GM21786 (cell line): ENCODE measurements at regions not wholly inside any gene's neighbourhood (a gene's known extent, or its start where the extent isn't known, plus 50 kb on each side); places are given as distances from the start of the nearest gene placed in this dataset.

Experiments used
- ATAC-seq: cut with Tn5 transposase; IDR thresholded peaks from one replicate; pipeline ENCODE4 v1.9.1; 2021; ENCODE audit not compliant: unreplicated experiment

DNA sequence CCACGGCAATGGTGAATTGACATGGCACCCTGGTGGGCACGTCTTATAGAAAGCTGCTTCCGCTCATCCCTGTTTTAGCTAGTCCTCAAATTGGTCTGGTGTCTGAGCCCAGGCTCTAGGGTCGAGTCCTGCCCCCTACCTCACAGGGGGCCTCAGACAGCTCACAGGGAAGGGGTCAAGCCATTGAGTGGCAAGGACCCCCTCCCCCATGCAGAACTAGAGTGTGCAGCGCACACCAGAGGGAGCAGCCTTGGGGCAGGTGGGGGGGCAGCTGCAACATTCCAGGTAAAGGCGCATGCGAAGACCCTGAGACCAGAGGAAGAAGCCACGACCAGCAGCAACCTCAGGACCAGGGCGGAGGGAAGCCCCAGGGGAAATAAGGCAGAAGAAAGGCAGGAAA lies 240.4 kb upstream of the PPP2R2D start:
- ATAC-seq = no peak

DNA sequence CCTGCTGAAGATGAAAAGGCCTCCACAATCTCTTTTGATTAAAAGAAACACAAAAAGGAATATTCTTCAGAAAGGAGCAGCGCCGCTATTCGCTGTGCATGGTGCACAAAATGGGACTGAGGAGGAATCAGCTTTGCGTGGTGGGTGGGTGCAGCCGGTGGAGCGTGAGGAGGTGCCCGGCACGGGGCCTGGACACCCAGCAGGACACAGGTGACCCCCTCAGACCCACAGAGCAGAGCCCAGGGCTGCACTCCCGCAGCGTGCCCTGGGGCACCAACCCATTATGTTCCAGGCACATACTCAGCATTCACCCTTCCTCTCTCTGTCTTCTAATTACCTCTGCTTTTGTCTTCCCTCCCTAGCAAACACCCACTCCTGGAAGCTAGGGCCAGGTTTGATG lies 238.0 kb upstream of the PPP2R2D start:
- ATAC-seq = no peak

DNA sequence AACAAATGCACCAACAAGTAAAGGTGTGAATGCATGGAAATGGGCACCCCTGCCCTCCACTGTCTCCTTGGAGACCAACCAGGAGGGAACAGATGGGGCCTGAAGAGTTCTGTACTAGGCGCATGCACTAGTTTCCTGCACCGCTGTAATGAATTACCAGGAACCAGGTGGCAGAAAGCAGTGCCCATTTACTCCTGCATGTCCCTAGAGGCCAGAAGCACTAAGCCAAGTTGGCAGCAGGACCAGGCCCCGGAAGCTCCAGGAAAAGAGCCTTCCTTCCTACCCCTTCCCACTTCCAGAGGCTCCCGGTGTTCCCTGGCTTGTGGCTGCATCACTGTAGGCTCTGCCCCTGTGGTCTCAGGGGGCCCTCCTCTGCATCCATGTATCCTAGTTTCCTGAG lies 237.5 kb upstream of the PPP2R2D start:
- ATAC-seq = no peak

DNA sequence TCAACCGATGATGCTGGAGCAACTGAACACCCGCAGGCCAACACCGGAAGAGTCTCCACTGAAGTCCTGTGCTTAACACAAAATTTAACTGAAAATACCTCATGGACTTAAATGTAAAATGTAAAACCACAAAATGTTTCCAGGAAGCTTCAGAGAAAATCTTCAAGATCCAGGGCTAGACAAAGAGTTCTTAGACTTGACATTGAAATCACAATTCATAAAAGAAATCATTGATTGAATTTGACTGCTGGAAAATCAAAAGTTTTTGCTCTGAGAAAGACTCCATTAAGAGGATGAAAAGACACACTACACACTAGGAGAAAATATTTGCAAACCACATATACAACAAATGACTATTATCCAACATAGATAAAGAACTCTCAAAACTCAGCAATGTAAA lies 234.7 kb upstream of the PPP2R2D start:
- no peak for ATAC-seq

DNA sequence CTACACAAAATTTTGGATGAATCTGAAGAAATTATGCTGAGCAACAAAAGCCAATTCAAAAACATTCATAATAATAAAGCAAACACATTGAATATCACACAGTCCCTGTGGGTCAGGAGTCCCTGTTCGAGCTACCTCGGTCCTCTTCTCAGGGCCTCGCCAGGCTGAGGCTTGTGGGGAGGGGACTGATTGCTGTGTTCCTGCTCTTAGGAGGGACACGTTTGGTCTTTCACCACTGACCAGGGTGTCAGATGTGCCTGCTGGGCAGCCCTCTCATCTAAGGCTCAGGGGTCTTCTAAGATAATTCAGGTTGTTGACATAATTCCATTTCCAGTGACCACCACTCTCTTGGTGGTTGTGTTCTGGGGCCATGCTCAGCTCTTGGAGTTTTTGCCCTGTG lies 233.8 kb upstream of the PPP2R2D start:
- ATAC-seq = no peak

DNA sequence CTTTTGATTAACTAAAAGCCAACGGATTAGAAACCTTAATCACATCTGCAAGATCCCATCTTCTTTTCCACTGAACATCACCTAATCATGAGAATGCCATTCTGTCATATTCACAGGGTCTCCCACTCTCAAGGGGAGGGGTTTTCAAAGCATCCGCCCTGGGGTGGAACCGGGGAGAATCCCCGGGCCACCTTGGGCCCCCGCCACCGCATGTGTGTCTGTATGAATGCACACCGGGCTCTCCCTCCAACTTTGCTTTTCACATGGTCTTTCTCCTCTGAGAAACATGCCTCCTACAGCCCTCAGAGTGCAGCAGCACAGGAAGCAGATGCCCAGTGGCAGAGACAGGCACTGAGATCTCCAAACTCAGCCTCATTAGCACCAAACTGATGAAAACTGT lies 233.2 kb upstream of the PPP2R2D start:
- ATAC-seq = no peak

DNA sequence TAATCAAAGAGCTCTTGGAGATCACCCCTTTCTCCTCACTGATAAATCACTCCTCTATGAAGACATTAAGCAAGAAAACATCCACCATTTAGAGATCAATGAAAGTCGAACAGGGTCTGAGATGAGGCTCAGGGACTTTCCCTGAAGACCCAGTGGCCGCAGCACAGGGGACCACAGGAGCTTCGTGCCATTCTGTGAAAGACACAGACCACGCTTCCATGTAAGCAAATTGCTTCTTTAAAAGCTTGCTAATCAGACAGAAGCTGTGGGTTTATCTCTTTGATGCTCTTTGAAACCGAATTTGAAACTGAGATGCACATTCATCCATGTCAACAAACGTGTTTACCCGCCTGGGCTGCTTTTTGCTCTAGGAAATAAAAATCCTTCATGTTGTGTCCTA lies 231.9 kb upstream of the PPP2R2D start:
- no peak for ATAC-seq

DNA sequence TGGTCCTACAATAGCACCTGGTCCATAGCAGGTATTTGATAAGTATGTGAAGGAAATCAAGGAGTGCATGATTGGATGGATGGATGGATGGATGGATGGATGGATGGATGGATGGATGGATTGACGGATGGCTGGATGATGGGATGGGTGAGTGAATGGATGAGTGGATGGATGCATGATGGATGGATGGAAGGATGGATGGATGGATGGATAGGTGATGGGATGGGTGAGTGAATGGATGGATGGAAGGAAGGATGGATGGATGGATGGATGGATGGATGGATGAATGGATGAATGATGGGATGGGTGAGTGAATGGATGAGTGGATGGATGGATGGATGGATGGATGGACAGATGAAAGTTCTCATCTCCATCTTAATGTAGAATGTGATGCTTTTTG lies 231.0 kb upstream of the PPP2R2D start:
- ATAC-seq = no peak

DNA sequence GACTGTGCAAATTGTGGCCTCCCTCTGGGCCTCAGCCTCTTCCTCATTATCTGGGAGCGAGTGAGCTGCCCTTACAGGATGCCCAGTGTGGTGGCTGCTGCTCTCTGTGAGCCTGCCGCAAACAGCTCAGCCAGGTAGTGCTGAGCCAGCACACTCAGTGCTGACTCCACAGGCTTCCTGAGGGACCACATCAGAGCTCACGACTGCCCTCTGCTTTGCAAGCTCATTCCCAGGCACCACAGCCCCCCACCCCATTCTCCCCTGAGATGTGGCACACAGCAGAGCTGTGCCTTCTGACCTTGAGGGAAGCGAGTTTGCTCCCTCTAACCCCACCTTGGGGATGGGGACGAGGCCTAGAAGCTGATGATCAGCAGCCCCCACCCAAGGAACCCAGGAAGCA lies 230.5 kb upstream of the PPP2R2D start:
- no peak for ATAC-seq

DNA sequence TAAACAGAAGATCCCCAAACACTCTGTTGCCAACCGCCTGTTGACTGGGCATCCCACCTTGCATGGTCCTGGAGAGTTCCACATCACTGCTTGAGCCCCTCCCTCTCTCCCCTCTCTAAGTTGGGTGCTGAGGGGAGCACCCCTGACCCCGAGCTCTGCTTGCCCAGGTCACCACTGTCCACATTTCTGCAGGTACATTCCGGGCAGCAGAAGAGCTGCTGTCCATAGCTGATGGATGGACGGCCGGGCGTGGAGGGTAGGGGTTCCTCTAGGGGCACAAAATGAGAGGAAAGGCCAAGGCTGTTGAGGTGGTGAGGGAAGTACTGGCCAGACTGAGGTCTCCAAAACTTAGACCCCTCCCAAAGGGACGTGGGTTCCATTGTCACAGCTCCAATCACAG lies 227.4 kb upstream of the PPP2R2D start:
- no peak for ATAC-seq

DNA sequence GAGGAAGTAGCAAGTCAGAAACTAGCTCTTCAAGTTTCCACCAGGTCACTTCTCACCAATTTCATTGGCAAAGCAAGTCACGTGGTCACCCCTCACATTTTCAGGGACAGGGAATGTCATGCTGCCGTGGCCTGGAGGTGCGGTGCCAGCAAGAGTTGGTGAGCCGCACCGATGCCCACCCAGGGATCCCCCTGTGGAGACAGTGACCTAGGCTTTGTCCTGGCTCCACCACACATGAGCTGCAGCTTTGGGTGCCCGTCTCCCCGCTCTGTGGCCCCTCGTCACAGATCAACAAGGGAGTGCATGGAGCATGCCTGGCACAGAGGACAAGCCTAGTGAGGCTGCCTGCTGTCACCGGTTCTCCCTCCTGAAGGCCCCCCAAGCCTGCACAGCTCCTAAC lies 226.7 kb upstream of the PPP2R2D start:
- ATAC-seq = no peak

DNA sequence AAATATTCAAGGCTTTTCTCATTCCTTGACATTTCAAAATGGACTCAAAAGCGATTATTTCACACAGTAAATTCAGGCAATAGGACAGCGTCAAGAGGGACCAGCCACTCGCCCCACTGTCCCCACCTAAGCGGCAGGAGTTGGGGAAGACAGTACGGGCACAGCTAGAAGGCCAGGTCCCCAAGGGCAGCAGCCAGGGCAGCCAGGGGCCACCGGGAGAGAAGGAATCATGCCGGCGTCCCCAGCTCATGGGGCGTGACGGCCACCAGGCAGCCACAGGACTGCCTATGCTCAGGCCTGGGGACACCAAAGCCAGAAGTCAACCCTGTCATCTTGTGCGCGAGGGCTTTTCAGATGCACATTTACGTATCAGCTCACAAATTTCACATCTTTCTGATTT lies 225.7 kb upstream of the PPP2R2D start:
- ATAC-seq = no peak

DNA sequence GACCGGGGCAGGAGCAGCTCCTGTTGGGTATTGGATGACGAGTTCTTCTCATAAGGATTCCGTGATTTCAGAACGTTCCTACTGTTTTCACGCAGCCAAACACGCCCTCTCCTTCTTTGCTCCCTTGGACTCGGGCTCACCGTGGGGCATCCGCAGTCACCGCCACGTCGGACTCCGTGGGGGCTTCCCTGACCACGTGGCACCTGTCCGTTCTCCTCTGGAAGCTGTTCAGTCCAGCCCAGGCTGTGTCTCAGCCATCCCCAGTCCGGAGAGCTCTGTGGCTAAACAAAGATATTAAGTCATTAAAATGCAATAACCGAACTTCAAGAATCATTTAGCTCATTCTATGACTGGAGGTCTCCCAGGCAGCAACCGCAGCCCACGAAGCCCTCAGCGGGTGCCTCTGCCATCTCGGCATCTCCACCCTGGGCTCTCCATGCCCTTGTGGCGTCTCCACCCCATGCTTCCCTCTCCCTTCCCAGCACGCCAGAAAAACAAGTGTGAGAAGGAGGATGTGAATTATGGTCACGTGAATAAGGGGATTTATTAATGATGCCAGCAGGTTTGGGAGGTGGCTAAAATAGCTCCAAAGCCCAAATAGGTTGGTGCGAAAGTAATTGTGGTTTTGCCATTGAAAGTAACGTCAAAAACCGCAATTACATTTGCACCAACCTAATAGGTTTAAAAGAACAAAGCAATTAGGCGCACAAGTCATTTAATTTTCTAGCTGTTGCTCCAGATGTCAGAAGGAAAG lies 224.6 kb upstream of the PPP2R2D start:
- no peak for ATAC-seq

DNA sequence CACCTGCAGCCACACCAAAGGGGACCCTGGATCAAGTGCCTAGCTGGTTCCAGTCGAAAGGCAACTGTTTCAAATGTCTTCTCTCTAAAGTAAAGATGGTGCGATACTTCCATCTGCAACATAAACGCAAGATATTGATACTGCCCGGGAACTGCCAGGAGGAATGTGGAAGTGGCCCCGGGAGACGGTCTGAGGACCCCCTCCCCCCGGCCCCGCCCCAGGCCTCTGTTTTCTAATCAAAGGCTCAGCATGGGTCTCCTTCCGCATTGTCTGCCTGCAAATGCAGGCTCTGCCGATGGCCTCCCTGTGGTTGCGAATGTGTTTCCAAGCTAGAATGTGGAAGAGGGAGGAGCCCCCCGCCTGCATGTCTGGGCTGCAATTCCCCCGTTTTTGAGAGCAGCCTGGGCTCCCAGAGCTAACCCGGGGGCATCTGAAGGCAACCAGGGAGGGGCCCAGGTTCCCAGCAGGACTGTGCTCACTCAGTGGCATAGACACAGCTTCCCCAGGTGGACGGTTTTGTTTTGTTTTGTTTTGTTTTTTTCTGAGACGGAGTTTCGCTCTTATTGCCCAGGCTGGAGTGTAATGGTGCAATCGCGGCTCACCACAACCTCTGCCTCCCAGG lies 223.9 kb upstream of the PPP2R2D start:
- no peak for ATAC-seq

DNA sequence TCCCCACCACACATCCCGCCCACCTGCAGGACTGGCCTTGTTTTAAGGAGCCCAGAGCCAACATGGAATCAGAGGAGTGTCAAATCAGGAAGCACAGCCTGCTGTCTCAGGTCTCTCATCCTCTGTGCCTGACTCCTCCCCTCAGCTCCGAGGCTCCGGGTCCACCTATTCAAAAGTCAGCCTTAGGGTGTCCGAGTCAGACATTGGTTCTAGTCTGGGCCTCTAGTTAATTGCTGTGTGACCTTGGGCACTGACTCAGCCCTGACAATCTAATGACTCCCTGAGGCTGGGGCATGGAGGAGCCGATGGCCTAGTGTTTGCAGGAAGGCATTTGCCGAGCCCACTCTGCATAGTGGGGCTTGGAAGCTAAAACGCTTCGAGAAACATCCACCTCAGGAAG lies 223.1 kb upstream of the PPP2R2D start:
- ATAC-seq = no peak

DNA sequence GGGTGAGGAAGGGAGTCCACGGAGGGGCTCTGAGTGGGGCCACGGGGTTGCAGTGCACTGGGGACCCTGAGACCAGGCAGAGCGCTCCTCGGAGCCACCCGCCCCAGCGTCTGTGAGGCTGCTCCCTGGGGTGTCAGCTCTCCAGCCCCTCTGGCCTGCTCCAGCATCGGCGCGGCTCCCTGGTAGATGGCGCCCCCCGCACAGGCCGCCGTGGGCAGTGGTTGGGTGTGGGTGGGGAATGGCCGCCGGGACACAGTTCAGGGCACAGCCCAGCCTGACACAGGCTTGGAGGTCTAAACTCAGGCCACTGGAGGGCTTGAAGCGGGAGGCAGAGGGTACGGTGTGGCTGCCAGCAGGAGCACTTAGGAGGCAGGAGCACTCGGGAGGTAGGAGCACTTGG lies 222.6 kb upstream of the PPP2R2D start:
- ATAC-seq = no peak

DNA sequence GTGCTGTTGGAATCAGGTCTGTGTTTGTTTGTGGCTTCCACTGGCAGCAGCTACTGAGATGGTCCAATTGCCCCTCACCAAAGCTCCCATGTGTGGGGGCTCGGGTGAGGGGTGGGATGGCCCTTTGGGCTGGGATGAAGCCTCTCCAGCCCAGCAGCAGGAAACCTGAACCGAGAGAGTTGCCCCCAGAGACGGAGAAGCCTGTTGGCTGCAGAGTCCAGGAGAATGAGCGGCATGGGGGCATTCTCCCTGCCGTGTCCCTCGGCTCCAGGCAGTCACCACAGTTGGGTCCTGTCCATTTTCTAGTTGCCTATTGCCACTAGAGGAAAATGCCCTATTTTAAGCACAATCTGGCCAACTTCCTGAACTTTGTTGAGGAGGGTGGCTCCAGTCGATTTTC lies 222.2 kb upstream of the PPP2R2D start:
- no peak for ATAC-seq

DNA sequence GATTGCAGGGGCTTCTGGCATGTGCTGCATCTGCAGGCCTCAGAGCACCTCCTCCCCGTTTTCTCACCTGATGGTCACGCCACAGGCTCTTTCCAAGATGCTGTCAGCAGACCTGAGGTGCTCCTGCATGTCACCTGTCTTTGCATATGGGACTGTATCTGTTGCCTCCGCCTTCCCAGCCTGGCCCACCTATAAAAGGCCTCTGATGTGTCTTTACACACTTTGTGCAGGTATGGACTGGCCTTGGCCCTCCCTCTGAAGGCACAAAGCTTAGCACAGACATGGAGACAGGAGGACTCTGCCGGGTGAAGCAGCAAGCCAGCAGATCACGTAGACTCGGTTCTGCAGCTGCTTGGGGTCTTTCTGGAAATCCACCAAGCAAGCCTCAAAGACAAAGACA lies 220.9 kb upstream of the PPP2R2D start:
- ATAC-seq = no peak

DNA sequence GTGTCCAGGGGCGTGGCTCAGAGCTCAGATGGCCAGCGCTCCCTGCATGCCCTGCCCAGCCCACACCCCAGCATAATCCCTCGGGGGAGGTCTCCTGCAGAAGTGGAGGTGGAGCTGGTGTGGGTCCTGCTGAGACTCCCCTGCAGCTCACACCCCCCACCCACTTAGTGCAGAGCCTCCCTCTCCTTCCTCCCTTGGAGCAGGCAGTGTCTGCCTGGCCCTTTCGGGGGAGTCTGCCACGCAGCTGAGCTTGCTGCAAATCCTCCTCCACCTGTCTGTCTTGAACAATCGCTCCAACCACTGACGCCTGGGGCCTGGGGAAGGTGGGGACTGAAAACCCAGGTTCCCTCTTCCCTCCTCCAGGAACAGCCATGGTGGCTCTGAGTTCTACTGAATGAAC lies 219.7 kb upstream of the PPP2R2D start:
- ATAC-seq = no peak

DNA sequence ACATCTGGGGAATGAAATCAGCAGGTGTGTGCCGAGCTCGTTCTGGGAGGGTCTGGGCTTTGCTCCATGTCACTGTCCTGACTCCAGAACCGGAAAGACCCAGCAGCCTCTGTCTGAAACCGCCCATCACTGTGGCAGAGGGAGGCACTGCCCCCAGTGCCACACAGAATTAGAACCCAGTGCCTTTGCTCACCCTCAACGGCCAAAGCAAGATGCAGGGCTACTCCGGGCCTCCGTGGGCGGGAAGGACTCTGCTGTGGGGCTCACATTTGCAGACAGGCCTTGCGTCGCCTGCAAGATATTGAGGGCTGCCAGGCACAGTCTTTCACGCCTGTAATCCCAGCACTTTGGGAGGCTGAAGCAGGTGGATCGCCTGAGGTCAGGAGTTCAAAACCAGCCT lies 219.2 kb upstream of the PPP2R2D start:
- ATAC-seq = no peak

DNA sequence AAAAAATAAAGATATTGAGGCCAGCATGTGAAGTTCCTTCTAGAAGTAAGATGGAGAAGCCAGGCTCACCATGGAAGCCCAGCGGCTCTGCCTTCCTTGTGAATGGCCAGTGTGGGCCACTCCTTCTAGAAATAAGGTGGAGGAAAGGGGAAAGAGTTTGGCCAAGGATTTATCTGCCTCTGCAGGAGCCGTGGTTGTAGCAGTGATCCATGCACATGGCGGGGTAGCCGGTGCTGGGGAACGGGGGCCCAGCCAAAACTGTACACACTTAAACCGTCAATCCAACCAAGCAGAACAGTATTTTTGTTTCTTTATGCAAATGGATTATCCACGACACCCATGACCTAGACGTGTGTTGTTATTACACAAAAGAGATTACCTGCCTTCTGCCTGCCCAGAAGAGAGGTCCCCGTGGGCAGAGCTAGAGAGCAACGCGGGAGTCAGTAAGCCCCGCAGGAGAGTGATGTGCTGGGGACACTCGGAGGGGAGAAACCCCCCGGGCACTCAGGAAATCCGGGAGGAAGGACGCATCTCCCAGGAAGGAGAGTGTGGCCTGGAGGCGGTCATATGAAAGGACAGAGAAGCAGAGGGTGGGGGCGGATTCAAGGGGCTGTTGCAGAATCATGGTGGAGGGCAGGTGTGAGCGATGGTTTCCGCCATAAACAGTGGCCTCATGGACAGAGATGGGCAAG lies 218.4 kb upstream of the PPP2R2D start:
- ATAC-seq = no peak

DNA sequence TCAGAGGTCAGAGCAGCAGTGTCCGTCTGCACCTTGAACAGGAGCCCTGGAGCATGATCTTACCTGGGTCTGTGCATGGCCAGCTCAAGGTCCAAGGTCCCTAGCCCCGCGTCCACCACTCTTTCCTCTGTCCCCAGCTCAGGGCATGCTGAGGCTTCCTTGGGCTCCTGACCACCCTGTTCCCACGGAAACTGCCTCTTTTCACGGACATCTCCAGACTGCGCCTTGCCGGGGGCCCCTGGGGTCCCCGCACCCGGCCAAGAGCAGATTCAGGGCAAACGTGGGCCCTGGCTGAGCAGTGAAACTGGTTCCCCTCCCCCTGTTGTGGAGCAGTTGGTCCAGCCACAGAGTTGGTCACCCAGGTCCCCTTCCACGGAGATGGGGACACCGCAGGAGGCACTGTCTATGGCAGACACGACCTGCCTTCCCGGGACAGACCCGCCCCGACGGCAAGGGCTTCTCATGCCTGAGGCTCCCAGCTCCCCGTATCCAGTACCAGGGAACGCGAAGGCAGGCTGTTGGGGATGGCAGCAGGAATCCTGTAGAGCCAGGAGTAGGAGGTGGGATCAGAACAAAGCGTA lies 217.4 kb upstream of the PPP2R2D start:
- no peak for ATAC-seq
